DND-41 (cell line): ENCODE measurements at regions not wholly inside any gene's neighbourhood (a gene's known extent, or its start where the extent isn't known, plus 50 kb on each side); places are given as distances from the start of the nearest gene placed in this dataset.

Experiments used
- EZH2 ChIP-seq: IDR thresholded peaks from 3 replicates; pipeline ENCODE4 v1.6.1; 2012; ENCODE audit warnings: borderline replicate concordance, low read depth, mild to moderate bottlenecking, moderate library complexity, low read length, inconsistent platforms; ENCODE audit not compliant: severe bottlenecking
- TF ChIP-seq, protein P1 (sequence below): IDR thresholded peaks from 2 replicates; pipeline ENCODE4 v1.5.1; 2012; ENCODE audit warnings: borderline replicate concordance, low read length, moderate library complexity, mild to moderate bottlenecking; ENCODE audit not compliant: poor library complexity, severe bottlenecking; ENCODE audit errors: extremely low read depth

DNA sequence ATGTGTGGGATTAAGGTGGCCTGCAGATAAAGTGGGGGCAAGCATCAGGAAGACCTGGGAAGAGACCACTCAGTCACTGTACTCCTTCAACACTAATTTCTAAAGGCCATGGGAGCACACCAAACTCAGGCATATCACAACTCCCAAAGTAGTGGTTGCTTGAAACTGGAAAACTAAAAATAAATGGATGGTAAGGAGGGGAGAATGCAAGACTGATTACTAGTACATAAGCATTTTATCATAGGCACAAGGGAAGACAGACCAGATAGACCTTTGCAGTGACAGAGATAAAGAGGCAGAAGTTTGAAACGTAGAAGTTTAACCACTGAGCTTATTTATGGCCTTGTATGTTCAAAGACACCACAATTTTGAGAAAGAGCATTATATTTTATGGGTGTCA, 1098.1 kb upstream of the CELF4 start:
- TF ChIP-seq, protein P1, sequence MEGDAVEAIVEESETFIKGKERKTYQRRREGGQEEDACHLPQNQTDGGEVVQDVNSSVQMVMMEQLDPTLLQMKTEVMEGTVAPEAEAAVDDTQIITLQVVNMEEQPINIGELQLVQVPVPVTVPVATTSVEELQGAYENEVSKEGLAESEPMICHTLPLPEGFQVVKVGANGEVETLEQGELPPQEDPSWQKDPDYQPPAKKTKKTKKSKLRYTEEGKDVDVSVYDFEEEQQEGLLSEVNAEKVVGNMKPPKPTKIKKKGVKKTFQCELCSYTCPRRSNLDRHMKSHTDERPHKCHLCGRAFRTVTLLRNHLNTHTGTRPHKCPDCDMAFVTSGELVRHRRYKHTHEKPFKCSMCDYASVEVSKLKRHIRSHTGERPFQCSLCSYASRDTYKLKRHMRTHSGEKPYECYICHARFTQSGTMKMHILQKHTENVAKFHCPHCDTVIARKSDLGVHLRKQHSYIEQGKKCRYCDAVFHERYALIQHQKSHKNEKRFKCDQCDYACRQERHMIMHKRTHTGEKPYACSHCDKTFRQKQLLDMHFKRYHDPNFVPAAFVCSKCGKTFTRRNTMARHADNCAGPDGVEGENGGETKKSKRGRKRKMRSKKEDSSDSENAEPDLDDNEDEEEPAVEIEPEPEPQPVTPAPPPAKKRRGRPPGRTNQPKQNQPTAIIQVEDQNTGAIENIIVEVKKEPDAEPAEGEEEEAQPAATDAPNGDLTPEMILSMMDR, result no peak
- no peak for TF ChIP-seq EZH2
